Caco-2 (cell line): ENCODE measurements at regions not wholly inside any gene's neighbourhood (a gene's known extent, or its start where the extent isn't known, plus 50 kb on each side); places are given as distances from the start of the nearest gene placed in this dataset.

Source experiments
- BruUV-seq: library from RNA; stranded (reverse); fragments of 400-500 nt; replicated peaks from 2 replicates; lab custom pipeline; 2021; lab: Mats Ljungman, UMichigan
- CTCF ChIA-PET: fragments of 300-600 bp; sonication (Branson Sonifier 250); formaldehyde crosslinking; loops from one replicate; lab custom pipeline; 2022; ENCODE audit warnings: antibody characterized with exemption; lab: Charles Lee
- POLR2A ChIA-PET: fragments of 300-600 bp; sonication (Branson Sonifier 250); formaldehyde crosslinking; loops from one replicate; lab custom pipeline; 2022; ENCODE audit warnings: antibody characterized with exemption; lab: Charles Lee
- DNase-seq, 2 experiments: peaks; one replicate each; pipeline versions ENCODE4 v3.0.0 to v3.0.0-alpha.2; 2020 to 2022
- H3K27me3 ChIP-seq: replicated peaks from 2 replicates; pipeline ENCODE4 v1.6.0; 2011; ENCODE audit warnings: low read length; ENCODE audit not compliant: control insufficient read depth, insufficient read depth
- H3K36me3 ChIP-seq: 2 replicates; pipeline ENCODE4 v1.5.1; 2011; ENCODE audit warnings: low read length; ENCODE audit not compliant: control insufficient read depth, insufficient read depth
- H3K4me1 ChIP-seq: fragments of 250-450 bp; sonication (Bioruptor Pico); 2 replicates; pipeline ENCODE4 v1.5.1; 2020; ENCODE audit warnings: mild to moderate bottlenecking
- H3K4me3 ChIP-seq: 2 replicates; pipeline ENCODE4 v1.5.1; 2011; ENCODE audit warnings: low read depth, mild to moderate bottlenecking, control low read depth, low read length
- H3K9me3 ChIP-seq: fragments of 250-450 bp; sonication (Bioruptor Pico); 2 replicates; pipeline ENCODE4 v1.5.1; 2020; ENCODE audit warnings: mild to moderate bottlenecking, moderate library complexity
- H3K27ac Mint-ChIP-seq: one replicate; pipeline ENCODE4 v1.8.0; 2022; ENCODE audit warnings: mixed read lengths; ENCODE audit not compliant: unreplicated experiment
- H3K27me3 Mint-ChIP-seq: one replicate; pipeline ENCODE4 v1.8.0; 2022; ENCODE audit warnings: mixed read lengths; ENCODE audit not compliant: insufficient read depth, unreplicated experiment
- H3K36me3 Mint-ChIP-seq: one replicate; pipeline ENCODE4 v1.8.0; 2022; ENCODE audit warnings: mild to moderate bottlenecking, mixed read lengths; ENCODE audit not compliant: insufficient read depth, unreplicated experiment
- H3K4me1 Mint-ChIP-seq: one replicate; pipeline ENCODE4 v1.8.0; 2022; ENCODE audit warnings: low read depth, mixed read lengths; ENCODE audit not compliant: unreplicated experiment
- H3K4me3 Mint-ChIP-seq: one replicate; pipeline ENCODE4 v1.8.0; 2022; ENCODE audit warnings: mild to moderate bottlenecking, moderate library complexity, mixed read lengths; ENCODE audit not compliant: unreplicated experiment
- H3K9me3 Mint-ChIP-seq: one replicate; pipeline ENCODE4 v1.8.0; 2022; ENCODE audit warnings: mixed read lengths; ENCODE audit not compliant: unreplicated experiment
- CTCF ChIP-seq, 2 experiments: fragments of 200-600 bp in 1 of 2; IDR thresholded peaks; 1 replicate in 1 of 2; 2 replicates in 1 of 2; pipeline versions ENCODE4 v1.5.1 to v1.8.0; 2011 to 2022; ENCODE audit warnings: antibody characterized with exemption in 1 of 2, control low read depth in 1 of 2, inconsistent platforms in 1 of 2, low read depth in 1 of 2, low read length in 1 of 2, mild to moderate bottlenecking in 1 of 2, moderate library complexity in 1 of 2; ENCODE audit not compliant: insufficient read depth in 1 of 2, severe bottlenecking in 1 of 2, unreplicated experiment in 1 of 2
- intact Hi-C: fragments of 100-400 bp; cut with micrococcal nuclease; formaldehyde crosslinking; loops from one replicate; pipeline ENCODE4 v1.10.0; 2022; ENCODE audit not compliant: unreplicated experiment

DNA sequence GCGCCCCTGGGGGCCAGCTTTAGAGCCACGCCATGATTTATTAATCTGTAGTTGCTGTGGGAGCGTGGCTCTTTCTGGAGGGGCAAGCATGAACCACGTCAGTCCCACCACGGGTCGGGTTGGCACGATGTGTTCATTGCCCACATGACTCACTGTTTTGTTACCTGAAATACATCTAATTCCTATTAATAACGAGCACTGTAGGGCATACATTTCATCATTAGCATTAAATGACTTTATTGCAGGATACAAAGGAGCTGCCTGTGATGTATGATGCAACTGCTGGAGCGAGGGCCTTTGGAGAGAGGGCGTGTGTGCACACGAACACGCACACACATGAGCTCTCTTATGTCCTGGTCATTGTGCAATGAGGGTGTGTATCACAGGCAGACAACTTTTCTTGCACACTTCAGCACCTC, 127.0 kb downstream of the INHBB start:
- Mint-ChIP-seq H3K9me3 (no peaks in the 10 kb centered on the region), H3K4me3 (no peak overlapping the region), H3K27ac (no peak overlapping the region), H3K36me3 (no peaks in the 10 kb centered on the region), H3K4me1 (peaks cover 7% of the 10 kb centered on the region), H3K27me3 (no peaks in the 10 kb centered on the region)
- no peak for DNase-seq
- H3K36me3 ChIP-seq = no peaks in the 10 kb centered on the region
- no TSS peak for BruUV-seq
- H3K9me3 ChIP-seq = no peaks in the 10 kb centered on the region
- no peak overlapping the region for H3K4me3 ChIP-seq
- intact Hi-C loops = no loop called here
- ChIA-PET POLR2A (no interaction called here), CTCF (no interaction called here)
- no peaks in the 10 kb centered on the region for H3K27me3 ChIP-seq
- no peak for TF ChIP-seq CTCF (IDR thresholded peaks at IDR 0.05; ENCODE audit: insufficient read depth in 1 of 2, low read depth in 1 of 2, low read length in 1 of 2, severe bottlenecking in 1 of 2, unreplicated experiment in 1 of 2)
- H3K4me1 ChIP-seq = peaks cover 13% of the 10 kb centered on the region

DNA sequence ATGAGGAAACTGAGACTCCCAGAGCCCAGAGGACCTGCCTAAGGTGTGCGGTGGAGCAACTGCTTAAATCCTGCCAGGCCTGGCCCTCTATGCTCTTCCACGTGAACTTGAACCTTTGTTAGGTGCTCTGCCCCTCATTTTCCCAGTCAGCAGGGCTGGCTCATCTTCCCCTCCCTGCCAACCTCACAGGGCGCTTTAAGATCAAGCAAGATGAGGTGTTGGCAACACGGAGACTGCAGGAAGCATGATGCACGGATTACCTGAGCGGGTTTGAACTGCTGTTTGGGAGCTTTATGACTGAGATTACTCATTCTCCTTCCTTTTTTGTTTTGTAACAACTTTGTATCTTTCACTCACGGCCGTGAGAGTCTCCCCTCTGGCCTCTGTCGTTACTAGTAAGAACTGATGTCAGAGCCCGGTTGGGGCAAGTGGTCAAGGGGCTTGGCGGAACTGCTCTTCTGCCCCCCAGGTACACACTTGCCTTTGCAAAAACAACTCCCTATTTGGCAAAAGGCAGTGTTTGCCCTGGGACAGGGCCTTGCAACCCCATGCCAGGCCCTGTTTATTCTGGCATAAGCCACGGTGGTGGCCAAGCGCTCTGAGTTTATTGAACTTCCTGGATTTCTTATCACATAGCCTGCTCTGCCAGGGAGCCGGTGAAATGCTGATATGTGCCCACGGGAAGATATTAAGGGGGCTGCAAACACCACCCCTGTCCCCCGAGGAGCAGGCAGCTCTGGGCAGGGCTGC, 127.8 kb downstream of the INHBB start:
- no TSS peak for BruUV-seq
- Mint-ChIP-seq H3K27me3 (no peaks in the 10 kb centered on the region), H3K4me1 (peaks cover 7% of the 10 kb centered on the region), H3K9me3 (no peaks in the 10 kb centered on the region), H3K4me3 (no peak overlapping the region), H3K36me3 (no peaks in the 10 kb centered on the region), H3K27ac (no peak overlapping the region)
- TF ChIP-seq CTCF (IDR thresholded peaks at IDR 0.05; ENCODE audit: insufficient read depth in 1 of 2, low read depth in 1 of 2, low read length in 1 of 2, severe bottlenecking in 1 of 2, unreplicated experiment in 1 of 2) = no peak
- H3K4me1 ChIP-seq = peaks cover 13% of the 10 kb centered on the region
- H3K4me3 ChIP-seq = no peak overlapping the region
- CTCF ChIA-PET = no interaction called here
- DNase-seq = no peak
- intact Hi-C loops = no loop called here
- no peaks in the 10 kb centered on the region for H3K9me3 ChIP-seq
- no peaks in the 10 kb centered on the region for H3K36me3 ChIP-seq
- no peaks in the 10 kb centered on the region for H3K27me3 ChIP-seq
- POLR2A ChIA-PET = no interaction called here

GRCh38 chr2:120474486-120474885, 128.6 kb downstream of the INHBB start:
- no peak for DNase-seq
- intact Hi-C loops = no loop called here
- Mint-ChIP-seq H3K36me3 (no peaks in the 10 kb centered on the region), H3K4me1 (peaks cover 7% of the 10 kb centered on the region), H3K27me3 (no peaks in the 10 kb centered on the region), H3K9me3 (no peaks in the 10 kb centered on the region), H3K27ac (no peak overlapping the region), H3K4me3 (no peak overlapping the region)
- H3K4me3 ChIP-seq = no peak overlapping the region
- H3K36me3 ChIP-seq = no peaks in the 10 kb centered on the region
- peaks cover 13% of the 10 kb centered on the region for H3K4me1 ChIP-seq
- TF ChIP-seq CTCF (IDR thresholded peaks at IDR 0.05; ENCODE audit: insufficient read depth in 1 of 2, low read depth in 1 of 2, low read length in 1 of 2, severe bottlenecking in 1 of 2, unreplicated experiment in 1 of 2) = no peak
- CTCF ChIA-PET = no interaction called here
- POLR2A ChIA-PET = no interaction called here
- BruUV-seq = no TSS peak
- H3K9me3 ChIP-seq = no peaks in the 10 kb centered on the region
- no peaks in the 10 kb centered on the region for H3K27me3 ChIP-seq
